Mesenchymal stem cell (in vitro differentiated cells and primary cell): ENCODE measurements at regions not wholly inside any gene's neighbourhood (a gene's known extent, or its start where the extent isn't known, plus 50 kb on each side); places are given as distances from the start of the nearest gene placed in this dataset.

Experiments
- DNase-seq: peaks from one replicate; pipeline ENCODE4 v3.0.0-alpha.2; 2013
- H2AFZ ChIP-seq: one replicate; pipeline ENCODE4 v1.6.1; 2013; ENCODE audit warnings: low read depth, mild to moderate bottlenecking, control low read depth, inconsistent platforms, low read length, moderate library complexity
- H2AK5ac ChIP-seq: 2 replicates; pipeline ENCODE4 v1.6.1; 2013; ENCODE audit warnings: low read length, moderate library complexity, mild to moderate bottlenecking, inconsistent platforms; ENCODE audit not compliant: severe bottlenecking
- H2BK120ac ChIP-seq: one replicate; pipeline ENCODE4 v1.6.1; 2013; ENCODE audit warnings: low read depth, mild to moderate bottlenecking, inconsistent platforms, low read length, moderate library complexity
- H2BK12ac ChIP-seq, 2 experiments: one replicate each; pipeline ENCODE4 v1.6.1; 2013; ENCODE audit warnings: inconsistent platforms in 2 of 2, low read length in 2 of 2, mild to moderate bottlenecking in 2 of 2, moderate library complexity in 2 of 2, control low read depth in 1 of 2
- H2BK15ac ChIP-seq: one replicate; pipeline ENCODE4 v1.6.1; 2013; ENCODE audit warnings: mild to moderate bottlenecking, low read depth, inconsistent platforms; ENCODE audit not compliant: poor library complexity, severe bottlenecking
- H2BK5ac ChIP-seq: 2 replicates; pipeline ENCODE4 v1.6.1; 2013; ENCODE audit warnings: low read depth, mild to moderate bottlenecking, low read length, control low read depth, inconsistent platforms; ENCODE audit not compliant: poor library complexity, severe bottlenecking
- H3K14ac ChIP-seq, 2 experiments: one replicate each; pipeline ENCODE4 v1.6.1; 2013; ENCODE audit warnings: inconsistent platforms in 2 of 2, low read length in 2 of 2, control low read depth in 1 of 2, mild to moderate bottlenecking in 1 of 2, moderate library complexity in 1 of 2
- H3K18ac ChIP-seq, 2 experiments: one replicate each; pipeline ENCODE4 v1.6.1; 2013; ENCODE audit warnings: inconsistent platforms in 2 of 2, low read length in 2 of 2, control low read depth in 1 of 2, low read depth in 1 of 2, mild to moderate bottlenecking in 1 of 2
- H3K23ac ChIP-seq, 2 experiments: one replicate each; pipeline ENCODE4 v1.6.1; 2013; ENCODE audit warnings: inconsistent platforms in 2 of 2, low read length in 2 of 2, mild to moderate bottlenecking in 2 of 2, moderate library complexity in 2 of 2, control low read depth in 1 of 2
- H3K27ac ChIP-seq: 2 replicates; pipeline ENCODE4 v1.5.1; 2013; ENCODE audit warnings: mild to moderate bottlenecking, moderate library complexity, low read length, control low read depth, inconsistent platforms; ENCODE audit not compliant: poor library complexity, severe bottlenecking
- H3K27me3 ChIP-seq, 2 experiments: 2 replicates each; pipeline versions ENCODE4 v1.6.1 to v1.7.0; 2013; ENCODE audit warnings: low read length in 2 of 2, mild to moderate bottlenecking in 2 of 2, moderate library complexity in 2 of 2, control low read depth in 1 of 2, inconsistent platforms in 1 of 2; ENCODE audit not compliant: control insufficient read depth in 1 of 2, insufficient read depth in 1 of 2
- H3K36me3 ChIP-seq, 2 experiments: 2 replicates each; pipeline versions ENCODE4 v1.6.1 to v1.7.0; 2013; ENCODE audit warnings: low read length in 2 of 2, control low read depth in 1 of 2, inconsistent platforms in 1 of 2, low read depth in 1 of 2, mild to moderate bottlenecking in 1 of 2; ENCODE audit not compliant: insufficient read depth in 2 of 2, control insufficient read depth in 1 of 2
- H3K4ac ChIP-seq, 2 experiments: one replicate each; pipeline ENCODE4 v1.6.1; 2013; ENCODE audit warnings: inconsistent platforms in 2 of 2, low read length in 2 of 2, mild to moderate bottlenecking in 2 of 2, moderate library complexity in 2 of 2, control low read depth in 1 of 2, low read depth in 1 of 2
- H3K4me1 ChIP-seq: 2 replicates; pipeline ENCODE4 v1.6.1; 2013; ENCODE audit warnings: low read depth, low read length, control low read depth; ENCODE audit not compliant: control insufficient read depth, insufficient read depth
- H3K4me2 ChIP-seq: 2 replicates; pipeline ENCODE4 v1.6.1; 2013; ENCODE audit warnings: low read length, mild to moderate bottlenecking, inconsistent platforms; ENCODE audit not compliant: poor library complexity, severe bottlenecking
- H3K4me3 ChIP-seq, 2 experiments: 2 replicates each; pipeline versions ENCODE4 v1.5.1 to v1.7.0; 2013; ENCODE audit warnings: low read length in 2 of 2, mild to moderate bottlenecking in 2 of 2, control low read depth in 1 of 2, low read depth in 1 of 2; ENCODE audit not compliant: insufficient read depth in 1 of 2
- H3K79me1 ChIP-seq: replicated peaks from 2 replicates; pipeline ENCODE4 v1.6.1; 2013; ENCODE audit warnings: mild to moderate bottlenecking, control low read depth, low read length, inconsistent platforms; ENCODE audit not compliant: poor library complexity, severe bottlenecking
- H3K9ac ChIP-seq: 2 replicates; pipeline ENCODE4 v1.7.0; 2013; ENCODE audit warnings: mild to moderate bottlenecking, low read length, moderate library complexity
- H3K9me3 ChIP-seq: 2 replicates; pipeline ENCODE4 v1.7.0; 2013; ENCODE audit warnings: mild to moderate bottlenecking, low read length; ENCODE audit not compliant: control insufficient read depth
- H4K8ac ChIP-seq: one replicate; pipeline ENCODE4 v1.6.1; 2013; ENCODE audit warnings: inconsistent platforms, mild to moderate bottlenecking, low read length, moderate library complexity
- H4K91ac ChIP-seq: one replicate; pipeline ENCODE4 v1.6.1; 2013; ENCODE audit warnings: mild to moderate bottlenecking, low read length, inconsistent platforms
- WGBS: methylation state at CpG from one replicate; pipeline ENCODE4 v1.1.7; 2013; ENCODE audit warnings: mixed read lengths; 5-methylcytosine and 5-hydroxymethylcytosine counted together

DNA sequence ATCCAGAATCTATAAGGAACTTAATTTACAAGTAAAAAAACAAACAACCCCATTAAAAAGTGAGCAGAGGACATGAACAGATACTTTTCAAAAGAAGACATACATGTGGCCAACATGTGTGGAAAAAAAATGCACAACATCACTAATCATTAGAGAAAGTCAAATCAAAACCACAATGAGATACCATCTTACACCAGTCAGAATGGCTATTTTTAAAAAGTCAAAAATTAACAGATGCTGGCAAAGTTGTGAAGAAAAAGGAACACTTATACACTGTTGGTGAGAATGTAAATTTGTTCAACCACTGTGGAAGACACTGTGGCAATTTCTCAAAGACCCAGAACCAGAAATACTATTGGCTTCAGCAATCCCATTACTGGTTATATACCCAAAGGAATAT lies 830.0 kb upstream of the ALCAM start:
- H3K23ac ChIP-seq, result no peak overlapping the region
- no peak overlapping the region for H2BK5ac ChIP-seq
- no peak overlapping the region for H2AK5ac ChIP-seq
- no peak overlapping the region for H2BK15ac ChIP-seq
- H3K9me3 ChIP-seq, result peaks cover 13% of the 10 kb centered on the region
- H3K18ac ChIP-seq, result no peak overlapping the region
- H2BK120ac ChIP-seq, result no peak overlapping the region
- H3K14ac ChIP-seq, result no peak overlapping the region
- H3K4ac ChIP-seq, result no peak overlapping the region
- no peak overlapping the region for H3K27ac ChIP-seq
- no peak overlapping the region for H3K4me3 ChIP-seq
- H3K9ac ChIP-seq, result no peak overlapping the region
- H3K79me1 ChIP-seq, result no peaks in the 10 kb centered on the region
- H3K4me2 ChIP-seq, result no peak overlapping the region
- H3K36me3 ChIP-seq, result no peaks in the 10 kb centered on the region
- no peak overlapping the region for H2BK12ac ChIP-seq
- no peak for DNase-seq
- H2AFZ ChIP-seq, result no peak overlapping the region
- H4K91ac ChIP-seq, result no peak overlapping the region
- H3K4me1 ChIP-seq, result no peaks in the 10 kb centered on the region
- no peak overlapping the region for H4K8ac ChIP-seq
- no peaks in the 10 kb centered on the region for H3K27me3 ChIP-seq

- Histone ChIP-seq H3K36me3 (no peaks in the 10 kb centered on the region), H3K79me1 (no peaks in the 10 kb centered on the region), H3K4ac (no peak overlapping the region), H3K18ac (no peak overlapping the region), H2AK5ac (no peak overlapping the region), H3K14ac (no peak overlapping the region), H2BK15ac (no peak overlapping the region), H3K4me2 (no peak overlapping the region), H3K4me3 (no peak overlapping the region), H3K9me3 (peaks cover 11% of the 10 kb centered on the region), H3K23ac (no peak overlapping the region), H2AFZ (no peak overlapping the region), H3K27me3 (no peaks in the 10 kb centered on the region), H3K9ac (no peak overlapping the region), H2BK5ac (no peak overlapping the region), H4K91ac (no peak overlapping the region), H2BK12ac (no peak overlapping the region), H3K4me1 (no peaks in the 10 kb centered on the region), H3K27ac (no peak overlapping the region), H2BK120ac (no peak overlapping the region), H4K8ac (no peak overlapping the region)
- DNase-seq, result no peak
- 98% methylated on average over 3 of the region's 3 CpGs for WGBS
Observed at GRCh38 chr3:104537323-104537722, 829.4 kb upstream of the ALCAM start.

- no peak overlapping the region for H3K9ac ChIP-seq
- no peak overlapping the region for H3K14ac ChIP-seq
- no peak overlapping the region for H2BK15ac ChIP-seq
- no peak overlapping the region for H3K23ac ChIP-seq
- H4K8ac ChIP-seq, result no peak overlapping the region
- no peaks in the 10 kb centered on the region for H3K79me1 ChIP-seq
- H3K36me3 ChIP-seq, result no peaks in the 10 kb centered on the region
- no peak overlapping the region for H2BK5ac ChIP-seq
- H3K27ac ChIP-seq, result no peak overlapping the region
- no peak overlapping the region for H3K18ac ChIP-seq
- H3K27me3 ChIP-seq, result no peaks in the 10 kb centered on the region
- no peak overlapping the region for H3K4ac ChIP-seq
- 100% methylated on average over 2 of the region's 3 CpGs for WGBS
- peaks cover 1% of the 10 kb centered on the region for H3K4me1 ChIP-seq
- no peak overlapping the region for H3K4me2 ChIP-seq
- H4K91ac ChIP-seq, result no peak overlapping the region
- DNase-seq, result no peak
- no peak overlapping the region for H3K4me3 ChIP-seq
- H2BK120ac ChIP-seq, result no peak overlapping the region
- no peak overlapping the region for H2AK5ac ChIP-seq
- no peak overlapping the region for H2BK12ac ChIP-seq
- H3K9me3 ChIP-seq, result no peaks in the 10 kb centered on the region
- no peak overlapping the region for H2AFZ ChIP-seq
Observed at GRCh38 chr3:104546301-104546700, 820.4 kb upstream of the ALCAM start.

DNA sequence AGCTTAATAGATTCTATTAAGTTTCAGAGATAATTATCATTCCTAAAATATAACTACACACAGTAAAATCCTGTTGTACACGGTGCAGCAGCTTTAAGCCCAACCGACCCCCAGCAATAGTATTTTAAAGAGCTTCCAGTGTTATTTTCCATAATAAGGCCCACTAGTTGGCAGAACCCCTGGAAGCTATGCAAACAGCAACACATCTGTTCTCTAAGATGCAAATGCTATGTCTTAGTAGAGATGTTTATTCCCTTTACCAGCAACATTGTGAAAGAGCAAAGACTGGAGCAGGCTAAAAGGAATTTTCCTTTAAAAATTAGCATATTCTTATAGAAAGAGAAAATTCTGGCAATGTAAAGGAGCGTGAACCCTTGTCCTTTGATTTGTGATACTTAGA lies 819.7 kb upstream of the ALCAM start:
- Histone ChIP-seq H3K9me3 (no peaks in the 10 kb centered on the region), H3K4ac (no peak overlapping the region), H3K9ac (no peak overlapping the region), H2BK12ac (no peak overlapping the region), H2BK15ac (no peak overlapping the region), H3K23ac (no peak overlapping the region), H3K36me3 (no peaks in the 10 kb centered on the region), H3K18ac (no peak overlapping the region), H2BK120ac (no peak overlapping the region), H3K4me2 (no peak overlapping the region), H2AK5ac (no peak overlapping the region), H4K8ac (no peak overlapping the region), H3K4me3 (no peak overlapping the region), H4K91ac (no peak overlapping the region), H3K4me1 (peaks cover 1% of the 10 kb centered on the region), H3K27ac (no peak overlapping the region), H3K27me3 (no peaks in the 10 kb centered on the region), H2BK5ac (no peak overlapping the region), H3K79me1 (no peaks in the 10 kb centered on the region), H2AFZ (no peak overlapping the region), H3K14ac (no peak overlapping the region)
- 21% methylated on average over 2 of the region's 3 CpGs for WGBS
- no peak for DNase-seq
